ENCODE measurements at regions not wholly inside any gene's neighbourhood (a gene's known extent, or its start where the extent isn't known, plus 50 kb on each side); places are given as distances from the start of the nearest gene placed in this dataset.
"Not testable (repeated sequence)": the region's sequence is repeated elsewhere in the genome, so short reads cannot be mapped to it uniquely, and the experiment has no call there.

GRCh38 chrX:22594766-22595165, 322.1 kb downstream of the CBLL2 start:
- DNase-seq (ENCODE audit: low read depth), result no peak
- H3K4me3 ChIP-seq (ENCODE audit: low read length), result no peak overlapping the region

GRCh38 chrX:22603060-22603459, 330.3 kb downstream of the CBLL2 start:
- no peak for DNase-seq (ENCODE audit: low read depth)
- TF ChIP-seq CTCF (IDR thresholded peaks at IDR 0.05; ENCODE audit: insufficient read depth, low read depth, low read length, missing control alignments), result no peak

More at GRCh38 chrX:22594766-22595165, 322.1 kb downstream of the CBLL2 start:
- TF ChIP-seq CTCF (IDR thresholded peaks at IDR 0.05; ENCODE audit: insufficient read depth, low read depth, low read length, missing control alignments), result no peak

DNA sequence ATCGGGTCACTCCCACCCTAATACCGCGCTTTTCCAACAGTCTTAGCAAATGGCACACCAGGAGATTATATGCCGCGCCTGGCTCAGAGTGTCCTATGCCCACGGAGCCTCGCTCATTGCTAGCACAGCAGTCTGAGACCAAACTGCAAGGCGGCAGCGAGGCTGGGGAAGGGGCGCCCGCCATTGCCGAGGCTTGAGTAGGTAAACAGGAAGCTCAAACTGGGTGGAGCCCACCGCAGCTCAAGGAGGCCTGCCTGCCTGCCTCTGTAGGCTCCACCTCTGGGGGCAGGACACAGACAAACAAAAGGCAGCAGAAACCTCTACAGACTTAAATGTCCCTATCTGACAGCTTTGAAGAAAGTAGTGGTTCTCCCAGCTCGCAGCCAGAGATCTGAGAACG, 336.7 kb downstream of the CBLL2 start:
- not testable (repeated sequence) for H3K4me3 ChIP-seq (ENCODE audit: low read length); DNase-seq (ENCODE audit: low read depth)

More at GRCh38 chrX:22603060-22603459, 330.3 kb downstream of the CBLL2 start:
- no peak overlapping the region for H3K4me3 ChIP-seq (ENCODE audit: low read length)

- TF ChIP-seq CTCF (IDR thresholded peaks at IDR 0.05; ENCODE audit: insufficient read depth, low read depth, low read length, missing control alignments), result no peak
- DNase-seq (ENCODE audit: low read depth), result no peak
- no peak overlapping the region for H3K4me3 ChIP-seq (ENCODE audit: low read length)
These were observed 344.2 kb downstream of the CBLL2 start for GRCh38 chrX:22616867-22617266.

GRCh38 chrX:22627576-22627975, 354.9 kb downstream of the CBLL2 start:
- TF ChIP-seq CTCF (IDR thresholded peaks at IDR 0.05; ENCODE audit: insufficient read depth, low read depth, low read length, missing control alignments), result no peak
- no peak overlapping the region for H3K4me3 ChIP-seq (ENCODE audit: low read length)
- DNase-seq (ENCODE audit: low read depth), result no peak

GRCh38 chrX:22628275-22628674, 355.6 kb downstream of the CBLL2 start:
- no peak for DNase-seq (ENCODE audit: low read depth)
- TF ChIP-seq CTCF (IDR thresholded peaks at IDR 0.05; ENCODE audit: insufficient read depth, low read depth, low read length, missing control alignments), result no peak
- no peak overlapping the region for H3K4me3 ChIP-seq (ENCODE audit: low read length)

DNA sequence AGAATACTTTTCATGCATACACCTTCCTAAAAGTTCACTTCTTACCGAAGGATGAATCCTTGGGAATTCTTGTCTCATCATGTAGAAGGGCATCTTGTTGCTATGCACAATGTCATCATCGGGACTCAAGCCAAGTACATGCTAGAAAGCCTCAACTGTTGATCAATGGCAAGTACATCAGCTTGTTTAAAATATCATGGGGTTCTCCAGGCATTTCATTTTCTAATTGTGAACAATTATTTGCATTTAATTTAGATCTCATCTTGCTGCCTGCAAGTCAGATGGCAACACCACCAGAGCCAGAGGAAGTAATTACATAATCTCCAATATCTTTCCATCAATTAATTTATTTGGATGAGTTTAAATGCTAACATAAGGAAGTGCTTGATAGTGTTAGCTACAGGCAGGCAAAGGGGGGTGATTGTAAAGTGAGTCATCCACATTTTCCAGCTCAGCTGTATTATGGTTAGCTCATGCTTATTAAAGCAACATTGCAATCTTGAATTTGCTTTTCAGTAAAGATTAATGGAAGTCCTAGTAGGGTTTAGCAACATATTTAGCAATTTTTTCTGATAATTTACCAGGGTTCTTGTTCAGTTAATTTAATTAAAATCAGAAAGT, 356.5 kb downstream of the CBLL2 start:
- TF ChIP-seq CTCF (IDR thresholded peaks at IDR 0.05; ENCODE audit: insufficient read depth, low read depth, low read length, missing control alignments), result no peak
- H3K4me3 ChIP-seq (ENCODE audit: low read length), result no peak overlapping the region
- DNase-seq (ENCODE audit: low read depth), result peak; percentile 80

Measured in epithelial cell of esophagus (primary cell).